K562 (cell line): ENCODE measurements at regions not wholly inside any gene's neighbourhood (a gene's known extent, or its start where the extent isn't known, plus 50 kb on each side); places are given as distances from the start of the nearest gene placed in this dataset.

Source experiments
- CEBPB ChIP-seq: fragments of 450-650 bp; IDR thresholded peaks from 2 replicates; pipeline ENCODE4 v1.6.1; 2016; ENCODE audit warnings: missing genetic modification characterization, missing compliant biosample characterization
- EZH2 ChIP-seq: IDR thresholded peaks from 2 replicates; pipeline ENCODE4 v1.6.1; 2012; ENCODE audit warnings: low read depth, mild to moderate bottlenecking, inconsistent platforms, low read length, borderline replicate concordance
- HDAC2 ChIP-seq: fragments of 450-650 bp; IDR thresholded peaks from 2 replicates; pipeline ENCODE4 v1.6.1; 2016; ENCODE audit warnings: mild to moderate bottlenecking
- ILF3 ChIP-seq: fragments of 450-650 bp; IDR thresholded peaks from 2 replicates; pipeline ENCODE4 v1.6.1; 2018; ENCODE audit warnings: antibody characterized with exemption, mild to moderate bottlenecking, moderate library complexity, borderline replicate concordance
- NFYB ChIP-seq: IDR thresholded peaks from 2 replicates; pipeline ENCODE4 v1.6.1; 2011; ENCODE audit warnings: mild to moderate bottlenecking, moderate library complexity; ENCODE audit not compliant: insufficient read length; ENCODE audit errors: extremely low read depth
- POLR2A ChIP-seq: fragments of 450-650 bp; conservative IDR thresholded peaks from 2 replicates; pipeline ENCODE4 v1.6.1; 2016
- SP2 ChIP-seq: IDR thresholded peaks from 2 replicates; pipeline ENCODE4 v1.6.1; 2011; ENCODE audit warnings: mild to moderate bottlenecking, low read depth, low read length, moderate library complexity; ENCODE audit not compliant: poor library complexity, severe bottlenecking; ENCODE audit errors: extremely low read depth
- STAT5A ChIP-seq: IDR thresholded peaks from 2 replicates; pipeline ENCODE4 v1.6.1; 2012; ENCODE audit warnings: low read length, inconsistent platforms, borderline replicate concordance
- ZNF766 ChIP-seq: fragments of 200-800 bp; sonication (Bioruptor generic); conservative IDR thresholded peaks from 2 replicates; pipeline ENCODE4 v1.6.1; 2016; ENCODE audit warnings: missing genetic modification characterization, missing compliant biosample characterization
- TF ChIP-seq, protein P1 (sequence below): fragments of 250-450 bp; sonication (Bioruptor Pico); IDR thresholded peaks from 2 replicates; pipeline ENCODE4 v1.6.1; 2021; ENCODE audit warnings: mild to moderate bottlenecking
- TF ChIP-seq, protein P2 (sequence below), 3 experiments: fragments of 200-800 bp in 1 of 3; fragments of 250-450 bp in 1 of 3; fragments of 450-650 bp in 1 of 3; sonication (Bioruptor Pico) in 1 of 3; sonication (Bioruptor generic) in 1 of 3; formaldehyde crosslinking in 1 of 3; IDR thresholded peaks; 2 replicates each; pipeline versions ENCODE4 v1.6.1 to v1.8.0; 2016 to 2022; ENCODE audit warnings: mild to moderate bottlenecking in 2 of 3, missing genetic modification characterization in 2 of 3, missing compliant biosample characterization in 1 of 3, moderate library complexity in 1 of 3
- TF ChIP-seq, protein P3 (sequence below), 3 experiments: IDR thresholded peaks in 2 of 3; conservative IDR thresholded peaks in 1 of 3; 2 replicates each; pipeline ENCODE4 v1.5.1; 2011 to 2012; ENCODE audit warnings: low read length in 3 of 3, mild to moderate bottlenecking in 3 of 3, control low read depth in 2 of 3, improper control_type of control experiment in 1 of 3, inconsistent platforms in 1 of 3, low read depth in 1 of 3, mixed read lengths in 1 of 3, moderate library complexity in 1 of 3; ENCODE audit not compliant: insufficient read depth in 2 of 3

DNA sequence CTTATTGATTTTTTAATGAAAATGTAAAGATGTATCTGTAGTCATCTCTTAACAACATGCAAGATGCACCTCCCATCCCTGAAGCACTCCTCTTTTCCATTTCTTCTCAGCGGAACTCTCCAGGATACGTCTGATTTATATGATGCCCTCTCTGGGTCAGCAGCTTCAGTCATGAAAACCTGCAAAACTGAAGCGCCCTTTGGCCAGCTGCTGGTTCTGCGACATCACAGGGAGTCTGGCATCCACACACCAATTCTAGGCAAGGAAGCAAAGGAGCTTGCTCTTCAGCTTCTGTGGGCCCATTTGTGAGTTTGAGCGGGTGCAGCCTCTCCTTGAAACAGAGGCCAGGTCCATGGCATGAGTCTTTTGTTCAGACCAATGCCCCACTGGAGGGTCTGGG, 1253.3 kb downstream of the TBC1D22A start:
- TF ChIP-seq ZNF766 (CRISPR knock-in tag), result no peak
- TF ChIP-seq EZH2, result no peak
- no peak for TF ChIP-seq SP2
- no peak for TF ChIP-seq POLR2A
- TF ChIP-seq, protein P1, sequence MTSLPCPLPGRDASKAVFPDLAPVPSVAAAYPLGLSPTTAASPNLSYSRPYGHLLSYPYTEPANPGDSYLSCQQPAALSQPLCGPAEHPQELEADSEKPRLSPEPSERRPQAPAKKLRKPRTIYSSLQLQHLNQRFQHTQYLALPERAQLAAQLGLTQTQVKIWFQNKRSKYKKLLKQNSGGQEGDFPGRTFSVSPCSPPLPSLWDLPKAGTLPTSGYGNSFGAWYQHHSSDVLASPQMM (CRISPR knock-in tag), result no peak
- TF ChIP-seq NFYB, result no peak
- no peak for TF ChIP-seq ILF3
- TF ChIP-seq, protein P2, sequence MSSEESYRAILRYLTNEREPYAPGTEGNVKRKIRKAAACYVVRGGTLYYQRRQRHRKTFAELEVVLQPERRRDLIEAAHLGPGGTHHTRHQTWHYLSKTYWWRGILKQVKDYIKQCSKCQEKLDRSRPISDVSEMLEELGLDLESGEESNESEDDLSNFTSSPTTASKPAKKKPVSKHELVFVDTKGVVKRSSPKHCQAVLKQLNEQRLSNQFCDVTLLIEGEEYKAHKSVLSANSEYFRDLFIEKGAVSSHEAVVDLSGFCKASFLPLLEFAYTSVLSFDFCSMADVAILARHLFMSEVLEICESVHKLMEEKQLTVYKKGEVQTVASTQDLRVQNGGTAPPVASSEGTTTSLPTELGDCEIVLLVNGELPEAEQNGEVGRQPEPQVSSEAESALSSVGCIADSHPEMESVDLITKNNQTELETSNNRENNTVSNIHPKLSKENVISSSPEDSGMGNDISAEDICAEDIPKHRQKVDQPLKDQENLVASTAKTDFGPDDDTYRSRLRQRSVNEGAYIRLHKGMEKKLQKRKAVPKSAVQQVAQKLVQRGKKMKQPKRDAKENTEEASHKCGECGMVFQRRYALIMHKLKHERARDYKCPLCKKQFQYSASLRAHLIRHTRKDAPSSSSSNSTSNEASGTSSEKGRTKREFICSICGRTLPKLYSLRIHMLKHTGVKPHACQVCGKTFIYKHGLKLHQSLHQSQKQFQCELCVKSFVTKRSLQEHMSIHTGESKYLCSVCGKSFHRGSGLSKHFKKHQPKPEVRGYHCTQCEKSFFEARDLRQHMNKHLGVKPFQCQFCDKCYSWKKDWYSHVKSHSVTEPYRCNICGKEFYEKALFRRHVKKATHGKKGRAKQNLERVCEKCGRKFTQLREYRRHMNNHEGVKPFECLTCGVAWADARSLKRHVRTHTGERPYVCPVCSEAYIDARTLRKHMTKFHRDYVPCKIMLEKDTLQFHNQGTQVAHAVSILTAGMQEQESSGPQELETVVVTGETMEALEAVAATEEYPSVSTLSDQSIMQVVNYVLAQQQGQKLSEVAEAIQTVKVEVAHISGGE (CRISPR knock-in tag; IDR thresholded peaks at IDR 0.05), result no peak
- TF ChIP-seq STAT5A, result no peak
- no peak for TF ChIP-seq HDAC2
- no peak for TF ChIP-seq CEBPB (tag)
- TF ChIP-seq, protein P3, sequence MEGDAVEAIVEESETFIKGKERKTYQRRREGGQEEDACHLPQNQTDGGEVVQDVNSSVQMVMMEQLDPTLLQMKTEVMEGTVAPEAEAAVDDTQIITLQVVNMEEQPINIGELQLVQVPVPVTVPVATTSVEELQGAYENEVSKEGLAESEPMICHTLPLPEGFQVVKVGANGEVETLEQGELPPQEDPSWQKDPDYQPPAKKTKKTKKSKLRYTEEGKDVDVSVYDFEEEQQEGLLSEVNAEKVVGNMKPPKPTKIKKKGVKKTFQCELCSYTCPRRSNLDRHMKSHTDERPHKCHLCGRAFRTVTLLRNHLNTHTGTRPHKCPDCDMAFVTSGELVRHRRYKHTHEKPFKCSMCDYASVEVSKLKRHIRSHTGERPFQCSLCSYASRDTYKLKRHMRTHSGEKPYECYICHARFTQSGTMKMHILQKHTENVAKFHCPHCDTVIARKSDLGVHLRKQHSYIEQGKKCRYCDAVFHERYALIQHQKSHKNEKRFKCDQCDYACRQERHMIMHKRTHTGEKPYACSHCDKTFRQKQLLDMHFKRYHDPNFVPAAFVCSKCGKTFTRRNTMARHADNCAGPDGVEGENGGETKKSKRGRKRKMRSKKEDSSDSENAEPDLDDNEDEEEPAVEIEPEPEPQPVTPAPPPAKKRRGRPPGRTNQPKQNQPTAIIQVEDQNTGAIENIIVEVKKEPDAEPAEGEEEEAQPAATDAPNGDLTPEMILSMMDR (IDR thresholded peaks at IDR 0.05 in 2 of 3, conservative IDR thresholded peaks at IDR 0.05 in 1 of 3; ENCODE audit: insufficient read depth in 2 of 3, low read depth in 1 of 3, low read length in 3 of 3), result no peak
